Adrenal gland (tissue), 5 donors: ENCODE measurements at regions not wholly inside any gene's neighbourhood (a gene's known extent, or its start where the extent isn't known, plus 50 kb on each side); places are given as distances from the start of the nearest gene placed in this dataset.

Source experiments
- CTCF ChIP-seq, 6 experiments: fragments of 450-650 bp in 4 of 6; fragments of 200-600 bp in 2 of 6; sonication (generic) in 1 of 6; IDR thresholded peaks; 1 replicate in 5 of 6; 2 replicates in 1 of 6; pipeline versions ENCODE4 v1.5.1 to v1.8.0; 2016 to 2021; ENCODE audit warnings: antibody characterized with exemption in 6 of 6, mild to moderate bottlenecking in 2 of 6, moderate library complexity in 1 of 6
- POLR2A ChIP-seq, 2 donors: fragments of 450-650 bp; IDR thresholded peaks; one replicate each; pipeline ENCODE4 v1.6.1; 2017; ENCODE audit warnings: antibody characterized with exemption in 2 of 2, mild to moderate bottlenecking in 2 of 2, moderate library complexity in 1 of 2
- donor health status: DM: no; HTN: no; CAD: no.

- TF ChIP-seq POLR2A (IDR thresholded peaks at IDR 0.05): no peak
- no peak for TF ChIP-seq CTCF (IDR thresholded peaks at IDR 0.05)
These were observed 53.0 kb upstream of the TPM1 start for GRCh38 chr15:62989366-62990055.
